ENCODE measurements at regions not wholly inside any gene's neighbourhood (a gene's known extent, or its start where the extent isn't known, plus 50 kb on each side); places are given as distances from the start of the nearest gene placed in this dataset.

GRCh38 chr15:81068516-81068915 is 65.6 kb upstream of the CFAP161 start:
- Histone ChIP-seq H3K4me1 (ENCODE audit: control insufficient read depth in 2 of 3, insufficient read depth in 2 of 3, low read depth in 1 of 3, low read length in 3 of 3) (peaks cover 0 to 3% (median 0%) of the 10 kb centered on the region in 3 donors), H3K9ac (ENCODE audit: low read length in 3 of 3) (no peak overlapping the region), H3K27ac (ENCODE audit: low read depth in 2 of 2, low read length in 2 of 2) (no peak overlapping the region), H3K36me3 (ENCODE audit: control insufficient read depth in 2 of 3, insufficient read depth in 3 of 3, low read length in 3 of 3) (no peaks in the 10 kb centered on the region), H3K4me3 (ENCODE audit: low read length in 3 of 3) (no peak overlapping the region), H3K27me3 (ENCODE audit: control insufficient read depth, insufficient read depth, low read length) (no peaks in the 10 kb centered on the region), H3K9me3 (ENCODE audit: control insufficient read depth in 2 of 3, insufficient read depth in 1 of 3, low read length in 3 of 3) (no peaks in the 10 kb centered on the region)
- intact Hi-C loops (cut with DNase I) = no loop called here
- TF ChIP-seq, protein P1, sequence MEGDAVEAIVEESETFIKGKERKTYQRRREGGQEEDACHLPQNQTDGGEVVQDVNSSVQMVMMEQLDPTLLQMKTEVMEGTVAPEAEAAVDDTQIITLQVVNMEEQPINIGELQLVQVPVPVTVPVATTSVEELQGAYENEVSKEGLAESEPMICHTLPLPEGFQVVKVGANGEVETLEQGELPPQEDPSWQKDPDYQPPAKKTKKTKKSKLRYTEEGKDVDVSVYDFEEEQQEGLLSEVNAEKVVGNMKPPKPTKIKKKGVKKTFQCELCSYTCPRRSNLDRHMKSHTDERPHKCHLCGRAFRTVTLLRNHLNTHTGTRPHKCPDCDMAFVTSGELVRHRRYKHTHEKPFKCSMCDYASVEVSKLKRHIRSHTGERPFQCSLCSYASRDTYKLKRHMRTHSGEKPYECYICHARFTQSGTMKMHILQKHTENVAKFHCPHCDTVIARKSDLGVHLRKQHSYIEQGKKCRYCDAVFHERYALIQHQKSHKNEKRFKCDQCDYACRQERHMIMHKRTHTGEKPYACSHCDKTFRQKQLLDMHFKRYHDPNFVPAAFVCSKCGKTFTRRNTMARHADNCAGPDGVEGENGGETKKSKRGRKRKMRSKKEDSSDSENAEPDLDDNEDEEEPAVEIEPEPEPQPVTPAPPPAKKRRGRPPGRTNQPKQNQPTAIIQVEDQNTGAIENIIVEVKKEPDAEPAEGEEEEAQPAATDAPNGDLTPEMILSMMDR (IDR thresholded peaks at IDR 0.05; ENCODE audit: borderline replicate concordance, extremely low read depth, insufficient read depth) = no peak
- DNase-seq = no peak
- FAIRE-seq = no peak

DNA sequence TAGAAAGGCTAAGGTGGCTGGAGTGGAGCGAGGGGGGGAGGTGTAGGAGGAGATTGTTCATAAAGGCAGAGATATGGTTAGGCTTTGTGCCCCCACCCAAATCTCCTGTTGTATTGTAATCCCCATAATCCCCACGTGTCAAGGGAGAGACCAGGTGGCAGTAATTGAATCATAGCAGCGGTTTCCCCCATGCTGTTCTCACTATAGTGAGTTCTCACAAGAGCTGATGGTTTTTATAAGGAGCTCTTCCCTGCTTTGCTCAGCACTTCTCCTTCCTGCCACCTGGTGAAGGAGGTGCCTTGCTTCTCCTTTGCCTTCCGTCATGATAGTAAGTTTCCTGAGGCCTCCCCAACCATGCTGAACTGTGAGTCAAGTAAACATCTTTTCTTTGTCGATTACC is 64.7 kb upstream of the CFAP161 start:
- Histone ChIP-seq H3K4me3 (ENCODE audit: low read length in 3 of 3) (no peak overlapping the region), H3K27ac (ENCODE audit: low read depth in 2 of 2, low read length in 2 of 2) (no peak overlapping the region), H3K27me3 (ENCODE audit: control insufficient read depth, insufficient read depth, low read length) (no peaks in the 10 kb centered on the region), H3K36me3 (ENCODE audit: control insufficient read depth in 2 of 3, insufficient read depth in 3 of 3, low read length in 3 of 3) (no peaks in the 10 kb centered on the region), H3K9me3 (ENCODE audit: control insufficient read depth in 2 of 3, insufficient read depth in 1 of 3, low read length in 3 of 3) (no peaks in the 10 kb centered on the region), H3K9ac (ENCODE audit: low read length in 3 of 3) (no peak overlapping the region), H3K4me1 (ENCODE audit: control insufficient read depth in 2 of 3, insufficient read depth in 2 of 3, low read depth in 1 of 3, low read length in 3 of 3) (peaks cover 0 to 3% (median 0%) of the 10 kb centered on the region in 3 donors)
- no peak for FAIRE-seq
- DNase-seq = no peak
- TF ChIP-seq, protein P1 (IDR thresholded peaks at IDR 0.05; ENCODE audit: borderline replicate concordance, extremely low read depth, insufficient read depth) = no peak
- intact Hi-C loops (cut with DNase I) = no loop called here

GRCh38 chr15:81069909-81070308 is 64.2 kb upstream of the CFAP161 start:
- DNase-seq (no peak), FAIRE-seq (no peak)
- Histone ChIP-seq H3K27ac (ENCODE audit: low read depth in 2 of 2, low read length in 2 of 2) (no peak overlapping the region), H3K9ac (ENCODE audit: low read length in 3 of 3) (no peak overlapping the region), H3K36me3 (ENCODE audit: control insufficient read depth in 2 of 3, insufficient read depth in 3 of 3, low read length in 3 of 3) (no peaks in the 10 kb centered on the region), H3K27me3 (ENCODE audit: control insufficient read depth, insufficient read depth, low read length) (no peaks in the 10 kb centered on the region), H3K4me1 (ENCODE audit: control insufficient read depth in 2 of 3, insufficient read depth in 2 of 3, low read depth in 1 of 3, low read length in 3 of 3) (peaks cover 0 to 3% (median 0%) of the 10 kb centered on the region in 3 donors), H3K4me3 (ENCODE audit: low read length in 3 of 3) (no peak overlapping the region), H3K9me3 (ENCODE audit: control insufficient read depth in 2 of 3, insufficient read depth in 1 of 3, low read length in 3 of 3) (no peaks in the 10 kb centered on the region)
- TF ChIP-seq, protein P1 (IDR thresholded peaks at IDR 0.05; ENCODE audit: borderline replicate concordance, extremely low read depth, insufficient read depth) = no peak
- intact Hi-C loops (cut with DNase I) = no loop called here

GRCh38 chr15:81071120-81071519 is 63.0 kb upstream of the CFAP161 start:
- Histone ChIP-seq H3K36me3 (ENCODE audit: control insufficient read depth in 2 of 3, insufficient read depth in 3 of 3, low read length in 3 of 3) (no peaks in the 10 kb centered on the region), H3K9ac (ENCODE audit: low read length in 3 of 3) (no peak overlapping the region), H3K27ac (ENCODE audit: low read depth in 2 of 2, low read length in 2 of 2) (no peak overlapping the region), H3K27me3 (ENCODE audit: control insufficient read depth, insufficient read depth, low read length) (no peaks in the 10 kb centered on the region), H3K4me1 (ENCODE audit: control insufficient read depth in 2 of 3, insufficient read depth in 2 of 3, low read depth in 1 of 3, low read length in 3 of 3) (peaks cover 0 to 3% (median 0%) of the 10 kb centered on the region in 3 donors), H3K4me3 (ENCODE audit: low read length in 3 of 3) (no peak overlapping the region), H3K9me3 (ENCODE audit: control insufficient read depth in 2 of 3, insufficient read depth in 1 of 3, low read length in 3 of 3) (no peaks in the 10 kb centered on the region)
- intact Hi-C loops (cut with DNase I) = no loop called here
- DNase-seq (no peak), FAIRE-seq (no peak)
- TF ChIP-seq, protein P1 (IDR thresholded peaks at IDR 0.05; ENCODE audit: borderline replicate concordance, extremely low read depth, insufficient read depth) = no peak
